ENCODE measurements at regions not wholly inside any gene's neighbourhood (a gene's known extent, or its start where the extent isn't known, plus 50 kb on each side); places are given as distances from the start of the nearest gene placed in this dataset.

GRCh38 chr15:22232675-22233074, 152.3 kb downstream of the OR4M2 start:
- no peak for TF ChIP-seq CTCF (IDR thresholded peaks at IDR 0.05)
- TF ChIP-seq EP300 (IDR thresholded peaks at IDR 0.05), result no peak
- no peak for TF ChIP-seq POLR2A (IDR thresholded peaks at IDR 0.05)

Data from ovary (tissue), 3 donors.